Neural cell (in vitro differentiated cells): ENCODE measurements at regions not wholly inside any gene's neighbourhood (a gene's known extent, or its start where the extent isn't known, plus 50 kb on each side); places are given as distances from the start of the nearest gene placed in this dataset.

Experiments
- H2AFZ ChIP-seq: fragments of 200-600, 300-800 bp; sonication (generic), shearing (Covaris generic); 2 replicates; pipeline ENCODE4 v1.6.0; 2014; ENCODE audit warnings: low read depth, mild to moderate bottlenecking, antibody characterized with exemption, low read length, moderate library complexity
- H3F3A ChIP-seq: fragments of 200-600 bp; shearing (Covaris generic); 2 replicates; pipeline ENCODE4 v1.6.1; 2016; ENCODE audit warnings: mild to moderate bottlenecking, moderate library complexity, mixed read lengths, antibody characterized with exemption, low read length; ENCODE audit not compliant: insufficient read depth, poor library complexity, severe bottlenecking
- H3K27ac ChIP-seq: fragments of 200-600, 300-800 bp; sonication (generic), shearing (Covaris generic); 2 replicates; pipeline ENCODE4 v1.5.1; 2014; ENCODE audit warnings: mild to moderate bottlenecking, low read length, moderate library complexity
- H3K27me3 ChIP-seq: fragments of 300-800, 200-600 bp; sonication (generic), shearing (Covaris generic); 2 replicates; pipeline ENCODE4 v1.6.0; 2014; ENCODE audit warnings: mild to moderate bottlenecking, low read depth, low read length, moderate library complexity; ENCODE audit not compliant: insufficient read depth
- H3K36me3 ChIP-seq: fragments of 300-800, 200-600 bp; sonication (generic), shearing (Covaris generic); 2 replicates; pipeline ENCODE4 v1.5.1; 2014; ENCODE audit warnings: mild to moderate bottlenecking, antibody characterized with exemption, low read length, moderate library complexity; ENCODE audit not compliant: insufficient read depth
- H3K4me2 ChIP-seq: fragments of 300-800, 200-600 bp; sonication (generic), shearing (Covaris generic); 2 replicates; pipeline ENCODE4 v1.6.0; 2014; ENCODE audit warnings: mild to moderate bottlenecking, low read length
- H3K4me3 ChIP-seq: fragments of 300-800, 200-600 bp; sonication (generic), shearing (Covaris generic); 2 replicates; pipeline ENCODE4 v1.5.1; 2014; ENCODE audit warnings: mild to moderate bottlenecking, low read length, moderate library complexity
- H3K79me2 ChIP-seq: fragments of 200-600 bp; shearing (Covaris generic); replicated peaks from 2 replicates; pipeline ENCODE4 v1.6.0; 2014; ENCODE audit warnings: mild to moderate bottlenecking, low read length, moderate library complexity; ENCODE audit not compliant: insufficient read depth
- H3K9ac ChIP-seq: fragments of 300-800, 200-600 bp; sonication (generic), shearing (Covaris generic); 2 replicates; pipeline ENCODE4 v1.6.1; 2016; ENCODE audit warnings: mild to moderate bottlenecking, low read length, mixed read lengths
- H3K9me2 ChIP-seq: fragments of 200-600 bp; shearing (Covaris generic); 2 replicates; pipeline ENCODE4 v1.6.1; 2016; ENCODE audit warnings: mild to moderate bottlenecking, low read length, mixed read lengths; ENCODE audit not compliant: insufficient read depth
- H3K9me3 ChIP-seq: fragments of 200-600, 300-800 bp; sonication (generic), shearing (Covaris generic); 2 replicates; pipeline ENCODE4 v1.6.1; 2016; ENCODE audit warnings: mild to moderate bottlenecking, mixed run types, low read length, moderate library complexity, mixed read lengths
- H4K20me1 ChIP-seq: fragments of 200-600 bp; shearing (Covaris generic); 2 replicates; pipeline ENCODE4 v1.6.1; 2016; ENCODE audit warnings: mild to moderate bottlenecking, mixed run types; ENCODE audit not compliant: insufficient read depth
- CTCF ChIP-seq: fragments of 450-650 bp; IDR thresholded peaks from 2 replicates; pipeline ENCODE4 v1.5.1; 2014; ENCODE audit warnings: antibody characterized with exemption, mild to moderate bottlenecking, moderate library complexity; ENCODE audit not compliant: poor library complexity, severe bottlenecking
- EP300 ChIP-seq: fragments of 450-650 bp; conservative IDR thresholded peaks from 2 replicates; pipeline ENCODE4 v1.6.1; 2014; ENCODE audit warnings: antibody characterized with exemption, mild to moderate bottlenecking, moderate library complexity; ENCODE audit not compliant: poor library complexity, severe bottlenecking
- EZH2 ChIP-seq: fragments of 200-600, 300-800 bp; shearing (Covaris generic), sonication (generic); IDR thresholded peaks from 2 replicates; pipeline ENCODE4 v1.6.1; 2014; ENCODE audit warnings: antibody characterized with exemption, low read length, borderline replicate concordance, mild to moderate bottlenecking; ENCODE audit not compliant: insufficient read depth, poor library complexity, severe bottlenecking
- MXI1 ChIP-seq: fragments of 450-650 bp; conservative IDR thresholded peaks from 2 replicates; pipeline ENCODE4 v1.6.1; 2014; ENCODE audit warnings: antibody characterized with exemption, mild to moderate bottlenecking; ENCODE audit not compliant: poor library complexity, severe bottlenecking
- POLR2AphosphoS5 ChIP-seq: IDR thresholded peaks from 2 replicates; pipeline ENCODE4 v1.6.1; 2012
- RAD21 ChIP-seq: fragments of 450-650 bp; conservative IDR thresholded peaks from 2 replicates; pipeline ENCODE4 v1.6.1; 2014; ENCODE audit warnings: antibody characterized with exemption, mild to moderate bottlenecking, moderate library complexity
- SMC3 ChIP-seq: fragments of 450-650 bp; conservative IDR thresholded peaks from 2 replicates; pipeline ENCODE4 v1.6.1; 2014; ENCODE audit warnings: antibody characterized with exemption, mild to moderate bottlenecking, moderate library complexity; ENCODE audit not compliant: poor library complexity
- TAF1 ChIP-seq: IDR thresholded peaks from 2 replicates; pipeline ENCODE4 v1.6.1; 2012; ENCODE audit warnings: low read depth
- TF ChIP-seq, protein P1 (sequence below): IDR thresholded peaks from 2 replicates; pipeline ENCODE4 v1.6.1; 2012; ENCODE audit warnings: borderline replicate concordance

DNA sequence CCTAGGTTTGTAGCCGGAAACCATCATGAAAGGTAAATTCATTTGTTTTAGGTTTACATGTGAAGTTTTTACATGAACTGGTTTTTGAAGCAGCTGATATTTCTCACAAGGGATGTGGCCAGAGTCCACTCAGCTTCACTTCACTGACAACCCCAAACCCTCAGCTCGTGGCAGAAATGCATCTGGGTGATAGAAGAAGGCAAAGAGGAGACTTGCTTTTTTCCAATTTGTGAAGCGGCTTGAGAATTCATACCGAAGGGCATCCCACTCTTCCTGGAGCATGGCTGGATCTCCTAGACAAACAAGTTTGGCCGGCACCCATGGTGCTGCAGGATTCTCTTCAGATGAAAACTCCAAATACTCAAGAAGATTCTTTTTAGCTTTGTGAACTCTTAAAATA, 392.8 kb upstream of the CNR1 start:
- no peaks in the 10 kb centered on the region for H4K20me1 ChIP-seq
- no peaks in the 10 kb centered on the region for H3K36me3 ChIP-seq
- no peaks in the 10 kb centered on the region for H3K27me3 ChIP-seq
- H3K4me2 ChIP-seq, result no peak overlapping the region
- H3K79me2 ChIP-seq, result no peaks in the 10 kb centered on the region
- H3K9ac ChIP-seq, result no peak overlapping the region
- H2AFZ ChIP-seq, result no peak overlapping the region
- H3K9me2 ChIP-seq, result no peaks in the 10 kb centered on the region
- H3K4me3 ChIP-seq, result no peak overlapping the region
- TF ChIP-seq TAF1, result no peak
- no peak for TF ChIP-seq POLR2AphosphoS5
- no peak for TF ChIP-seq SMC3
- no peak for TF ChIP-seq MXI1
- TF ChIP-seq EP300, result no peak
- TF ChIP-seq CTCF, result no peak
- TF ChIP-seq RAD21, result no peak
- TF ChIP-seq, protein P1, sequence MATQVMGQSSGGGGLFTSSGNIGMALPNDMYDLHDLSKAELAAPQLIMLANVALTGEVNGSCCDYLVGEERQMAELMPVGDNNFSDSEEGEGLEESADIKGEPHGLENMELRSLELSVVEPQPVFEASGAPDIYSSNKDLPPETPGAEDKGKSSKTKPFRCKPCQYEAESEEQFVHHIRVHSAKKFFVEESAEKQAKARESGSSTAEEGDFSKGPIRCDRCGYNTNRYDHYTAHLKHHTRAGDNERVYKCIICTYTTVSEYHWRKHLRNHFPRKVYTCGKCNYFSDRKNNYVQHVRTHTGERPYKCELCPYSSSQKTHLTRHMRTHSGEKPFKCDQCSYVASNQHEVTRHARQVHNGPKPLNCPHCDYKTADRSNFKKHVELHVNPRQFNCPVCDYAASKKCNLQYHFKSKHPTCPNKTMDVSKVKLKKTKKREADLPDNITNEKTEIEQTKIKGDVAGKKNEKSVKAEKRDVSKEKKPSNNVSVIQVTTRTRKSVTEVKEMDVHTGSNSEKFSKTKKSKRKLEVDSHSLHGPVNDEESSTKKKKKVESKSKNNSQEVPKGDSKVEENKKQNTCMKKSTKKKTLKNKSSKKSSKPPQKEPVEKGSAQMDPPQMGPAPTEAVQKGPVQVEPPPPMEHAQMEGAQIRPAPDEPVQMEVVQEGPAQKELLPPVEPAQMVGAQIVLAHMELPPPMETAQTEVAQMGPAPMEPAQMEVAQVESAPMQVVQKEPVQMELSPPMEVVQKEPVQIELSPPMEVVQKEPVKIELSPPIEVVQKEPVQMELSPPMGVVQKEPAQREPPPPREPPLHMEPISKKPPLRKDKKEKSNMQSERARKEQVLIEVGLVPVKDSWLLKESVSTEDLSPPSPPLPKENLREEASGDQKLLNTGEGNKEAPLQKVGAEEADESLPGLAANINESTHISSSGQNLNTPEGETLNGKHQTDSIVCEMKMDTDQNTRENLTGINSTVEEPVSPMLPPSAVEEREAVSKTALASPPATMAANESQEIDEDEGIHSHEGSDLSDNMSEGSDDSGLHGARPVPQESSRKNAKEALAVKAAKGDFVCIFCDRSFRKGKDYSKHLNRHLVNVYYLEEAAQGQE, result no peak
- no peak for TF ChIP-seq EZH2
- no peak overlapping the region for H3K27ac ChIP-seq
- no peaks in the 10 kb centered on the region for H3K9me3 ChIP-seq
- no peaks in the 10 kb centered on the region for H3F3A ChIP-seq

DNA sequence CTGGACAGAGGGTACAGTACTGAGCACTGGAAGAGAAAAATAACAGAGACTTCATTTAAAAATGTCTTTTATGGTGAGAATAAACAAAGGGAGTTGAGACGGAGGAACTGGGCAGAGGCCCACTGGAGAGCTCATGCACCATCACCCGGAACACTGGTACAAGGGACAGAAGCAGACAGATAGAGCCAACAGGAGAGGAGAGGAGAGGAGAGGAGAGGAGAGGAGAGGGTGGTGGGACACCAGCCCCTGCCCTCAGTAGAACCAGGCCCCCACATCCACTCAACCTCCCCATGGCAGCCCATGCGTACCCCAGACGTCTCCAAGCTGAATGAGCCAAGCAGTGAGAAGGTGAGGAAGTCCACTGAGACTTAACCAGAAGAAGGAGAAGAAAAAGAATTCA, 390.5 kb upstream of the CNR1 start:
- Histone ChIP-seq H3K4me3 (no peak overlapping the region), H3K36me3 (no peaks in the 10 kb centered on the region), H3K9me2 (no peaks in the 10 kb centered on the region), H4K20me1 (no peaks in the 10 kb centered on the region), H3K79me2 (no peaks in the 10 kb centered on the region), H3K9ac (no peak overlapping the region), H3K9me3 (no peaks in the 10 kb centered on the region), H3K27me3 (no peaks in the 10 kb centered on the region), H3K27ac (no peak overlapping the region), H3F3A (no peaks in the 10 kb centered on the region), H2AFZ (no peak overlapping the region), H3K4me2 (no peak overlapping the region)
- no peak for TF ChIP-seq EP300
- no peak for TF ChIP-seq TAF1
